HG02973 (cell line): ENCODE measurements at regions not wholly inside any gene's neighbourhood (a gene's known extent, or its start where the extent isn't known, plus 50 kb on each side); places are given as distances from the start of the nearest gene placed in this dataset.
"Not testable (repeated sequence)": the region's sequence is repeated elsewhere in the genome, so short reads cannot be mapped to it uniquely, and the experiment has no call there.

Experiments
- ATAC-seq: cut with Tn5 transposase; IDR thresholded peaks from one replicate; pipeline ENCODE4 v1.9.1; 2021; ENCODE audit warnings: moderate library complexity; ENCODE audit not compliant: unreplicated experiment

DNA sequence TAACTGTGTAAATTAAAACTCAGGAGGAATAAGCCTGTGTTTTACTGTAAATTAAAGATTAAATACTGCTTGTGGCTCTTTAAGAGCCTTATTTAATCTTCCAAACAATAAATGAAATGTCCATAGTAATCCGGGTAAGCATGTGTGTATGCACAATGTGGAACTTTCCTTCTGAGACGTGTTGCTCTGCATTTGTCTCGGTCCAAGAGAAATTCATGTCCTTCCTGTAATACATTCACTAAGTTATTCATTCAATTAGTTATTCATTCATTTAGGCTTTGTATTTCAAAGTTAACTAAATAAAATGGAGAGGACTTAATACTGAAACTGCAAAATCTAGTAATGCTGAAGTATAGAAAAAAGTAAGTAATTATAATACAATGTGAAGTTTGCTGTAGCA, 2728.8 kb downstream of the PCDH7 start:
- ATAC-seq, result no peak

DNA sequence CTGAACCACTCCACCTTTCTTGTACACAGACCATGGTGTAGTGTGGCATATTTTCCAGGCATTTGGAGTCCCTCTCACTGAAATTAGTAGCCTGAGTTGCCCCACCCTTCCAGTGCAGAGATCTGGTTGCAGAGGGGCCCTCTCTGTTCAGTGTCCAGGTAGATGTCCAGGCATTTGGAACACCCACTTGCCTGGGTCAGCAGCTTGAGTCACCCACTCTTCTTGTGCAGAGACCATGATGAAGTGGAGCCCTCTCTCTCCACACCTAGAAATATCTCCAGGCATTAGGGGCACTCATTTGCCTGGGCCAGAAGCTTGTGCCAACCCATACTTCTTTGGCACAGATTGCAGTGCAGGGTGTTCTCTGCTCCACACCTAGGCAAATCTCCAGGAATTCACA, 2733.3 kb downstream of the PCDH7 start:
- no peak for ATAC-seq

DNA sequence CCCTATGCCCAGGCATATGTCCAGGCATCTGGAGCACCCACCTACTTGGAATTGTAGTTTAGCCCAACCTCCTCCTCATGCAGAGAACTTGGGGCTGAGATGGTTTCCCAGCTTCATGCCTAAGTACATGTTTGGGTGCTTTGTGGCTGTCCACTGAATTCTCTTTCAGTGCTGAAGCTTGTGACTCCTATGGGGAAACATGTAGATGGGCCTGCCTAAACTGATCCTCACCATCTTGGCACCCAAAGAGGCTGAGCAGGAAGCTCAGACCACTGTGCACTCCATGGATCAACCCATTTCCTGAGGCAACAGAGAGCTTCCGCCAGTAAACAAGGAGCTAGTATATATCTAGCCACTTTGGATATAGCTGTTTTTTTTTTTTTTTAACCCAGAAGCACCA, 2733.7 kb downstream of the PCDH7 start:
- ATAC-seq, result no peak

DNA sequence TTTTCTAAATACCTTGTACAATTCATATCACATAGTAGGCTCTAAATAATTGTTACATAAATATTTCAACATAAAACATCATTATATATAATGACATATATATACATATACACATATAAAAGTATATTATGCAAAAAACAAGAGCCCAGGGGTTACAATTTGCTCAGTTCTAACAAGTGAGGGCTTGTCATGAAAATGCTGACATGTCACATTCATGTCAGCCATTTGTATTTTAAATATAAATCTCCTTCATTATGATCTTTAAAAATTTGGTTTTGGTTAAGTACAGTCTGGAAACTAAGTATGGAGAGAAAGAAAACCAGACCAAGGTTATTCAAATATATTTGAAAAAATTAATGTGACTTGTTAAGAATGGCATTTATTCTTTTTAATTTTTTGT, 2745.4 kb downstream of the PCDH7 start:
- ATAC-seq, result no peak

DNA sequence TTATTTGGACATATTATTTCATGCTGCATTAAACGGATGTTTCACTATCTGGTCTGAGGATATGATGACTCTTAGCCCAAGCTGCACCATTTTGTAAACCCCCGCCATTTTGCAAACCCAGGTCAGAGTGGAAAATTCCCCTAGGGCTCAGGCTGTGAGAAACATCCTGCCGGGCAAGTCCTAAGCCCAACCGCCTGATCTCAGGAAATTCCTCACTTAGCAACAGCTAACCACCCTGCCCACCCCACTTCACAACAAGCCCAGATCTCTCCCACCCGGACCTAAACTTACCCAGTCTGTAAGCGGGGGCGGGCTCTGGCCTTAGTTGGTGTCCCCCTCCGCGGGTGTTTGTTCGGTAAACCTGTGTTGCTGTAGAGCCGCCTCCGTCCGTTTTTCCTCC, 2747.1 kb downstream of the PCDH7 start:
- no peak for ATAC-seq

DNA sequence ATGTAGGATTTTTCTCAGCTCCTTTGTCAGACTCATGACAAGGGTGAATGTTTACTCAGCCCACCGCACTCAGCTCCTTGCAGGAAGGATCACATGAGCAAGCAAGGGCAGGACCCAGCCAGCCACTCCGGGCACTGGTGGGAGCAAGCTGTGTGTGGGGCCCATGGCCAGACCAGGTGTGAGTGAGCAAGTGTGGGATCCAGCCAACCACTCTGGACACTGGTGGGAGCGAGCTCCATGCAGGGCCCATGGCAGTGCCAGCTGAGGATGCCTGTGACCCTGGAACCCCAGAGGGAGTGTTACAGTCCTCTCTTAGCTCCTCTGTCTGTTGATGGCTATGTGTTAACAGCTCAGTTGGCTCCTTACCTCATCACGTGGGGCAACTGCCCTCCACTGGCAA, 2750.6 kb downstream of the PCDH7 start:
- no peak for ATAC-seq

DNA sequence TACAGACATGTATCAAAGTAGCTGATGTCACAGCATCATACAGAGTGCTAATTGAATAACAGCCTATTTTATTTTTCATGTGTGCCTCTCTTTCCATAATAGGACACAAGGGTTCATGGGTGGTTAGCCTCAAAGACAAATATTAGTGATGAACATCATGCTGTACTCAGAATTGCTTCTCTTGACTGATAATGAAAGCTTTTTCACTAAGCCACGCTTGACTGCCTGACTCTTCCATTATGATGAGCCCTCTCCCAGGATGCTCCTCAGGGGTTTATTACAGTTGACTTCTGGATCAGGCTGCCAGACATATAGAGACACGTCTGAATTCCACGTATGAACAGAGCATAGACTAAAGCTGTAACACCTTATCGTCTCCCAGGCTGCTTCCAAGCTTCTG, 2757.5 kb downstream of the PCDH7 start:
- no peak for ATAC-seq

DNA sequence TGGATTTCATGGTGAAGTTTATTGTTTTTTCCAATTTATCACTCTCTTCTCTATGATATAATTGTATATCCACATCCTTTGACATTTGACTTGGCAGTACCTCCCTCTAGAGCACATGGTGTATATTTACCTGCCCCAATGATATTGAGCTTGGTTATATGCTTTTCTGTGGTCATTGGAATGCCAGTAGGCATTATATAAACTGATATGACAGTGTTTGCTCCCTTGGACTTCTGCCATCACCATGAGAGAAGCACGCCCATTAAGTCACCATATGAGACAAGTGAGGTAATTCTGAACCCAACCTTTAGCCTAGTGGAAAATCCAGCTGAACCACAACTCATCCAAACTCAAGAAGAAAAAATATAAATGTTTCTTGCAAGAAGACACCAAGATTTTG, 2761.5 kb downstream of the ARAP2 start:
- no peak for ATAC-seq

DNA sequence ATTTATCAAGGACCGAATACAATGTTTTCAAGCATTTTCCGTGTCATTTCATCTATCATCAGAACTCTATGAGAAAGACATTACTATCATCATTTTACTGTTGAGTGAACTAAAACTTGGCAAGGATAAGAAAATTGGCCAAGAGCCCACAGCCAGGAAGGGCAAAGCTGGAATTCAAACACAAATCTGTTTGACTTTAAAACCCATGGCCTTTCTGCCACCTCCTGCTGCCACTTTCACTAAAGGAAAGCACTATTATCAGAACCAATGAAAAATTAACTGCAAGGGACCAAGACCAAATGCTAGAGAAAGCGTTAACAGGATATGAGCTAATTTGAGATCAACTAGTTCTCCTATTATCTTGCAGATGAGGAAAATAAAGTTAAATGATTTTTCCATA, 2759.2 kb downstream of the ARAP2 start:
- no peak for ATAC-seq

DNA sequence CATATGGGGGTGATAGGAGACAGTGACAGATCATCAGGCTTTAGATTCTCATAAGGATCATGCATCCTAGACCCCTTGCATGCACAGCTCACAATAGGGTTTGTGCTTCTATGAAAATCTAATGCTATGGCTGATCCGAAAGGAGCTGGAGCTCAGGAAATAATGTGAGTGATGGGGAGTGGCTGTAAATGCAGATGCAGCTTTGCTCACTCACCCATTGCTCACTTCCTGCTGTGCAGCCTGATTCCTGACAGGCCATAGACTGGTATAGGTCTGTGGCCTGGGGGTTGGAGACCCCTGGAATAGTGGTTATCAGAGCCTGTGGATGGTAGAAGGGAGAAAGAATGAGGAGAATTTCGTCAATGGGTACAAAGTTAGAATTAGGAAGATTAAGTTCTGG, 2751.1 kb downstream of the ARAP2 start:
- no peak for ATAC-seq

DNA sequence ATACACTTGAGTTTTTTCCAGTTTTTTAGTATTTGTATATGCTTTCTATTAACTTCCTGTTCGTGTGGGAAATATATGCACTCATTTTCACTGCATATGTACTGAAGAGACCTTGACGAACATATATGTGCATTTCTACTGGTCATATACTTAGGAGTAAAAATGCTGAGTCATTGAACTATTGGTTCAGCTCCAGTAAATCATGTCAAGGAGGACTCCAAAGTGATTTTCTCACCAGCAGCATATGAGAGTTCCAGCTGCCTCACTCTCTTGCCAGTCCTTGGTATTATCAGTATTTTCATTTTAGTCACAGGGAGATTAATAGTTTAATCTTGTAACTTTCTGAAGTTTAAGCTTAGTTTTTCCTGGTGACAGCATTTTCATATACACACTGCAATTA, 2750.2 kb downstream of the ARAP2 start:
- no peak for ATAC-seq

DNA sequence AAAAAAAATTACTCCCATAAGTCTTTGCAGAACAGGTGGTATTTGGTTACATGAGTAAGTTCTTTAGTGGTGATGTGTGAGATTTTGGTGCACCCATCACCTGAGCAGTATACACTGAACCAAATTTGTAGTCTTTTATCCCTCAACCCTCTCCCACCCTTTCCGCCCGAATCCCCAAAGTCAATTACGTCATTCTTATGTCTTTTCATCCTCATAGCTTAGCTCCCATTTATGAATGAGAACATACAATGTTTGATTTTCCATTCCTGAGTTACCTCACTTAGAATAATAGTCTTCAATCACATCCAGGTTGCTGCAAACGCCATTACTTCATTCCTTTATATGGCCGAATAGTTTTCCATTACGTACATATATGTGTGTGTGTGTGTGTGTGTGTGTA, 2742.7 kb downstream of the ARAP2 start:
- ATAC-seq, result not testable (repeated sequence)

DNA sequence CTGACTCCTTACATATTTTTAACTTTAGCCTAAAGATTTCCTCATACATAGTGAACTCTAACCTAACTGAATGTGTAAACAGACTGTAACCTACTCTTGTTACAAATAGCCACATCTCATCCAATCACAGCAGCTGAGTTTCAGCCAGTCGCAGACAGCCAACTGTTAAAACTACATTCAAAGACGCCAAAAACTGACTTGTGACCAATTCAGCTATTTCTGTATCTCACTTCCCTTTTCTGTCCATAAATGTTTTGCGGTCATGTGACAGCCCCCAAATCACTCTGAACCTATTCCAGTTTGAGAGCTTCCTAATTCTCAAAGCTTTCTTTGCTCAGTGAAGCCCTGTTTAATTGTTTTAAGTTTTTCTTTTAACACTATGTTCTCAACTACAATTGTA, 2731.9 kb downstream of the ARAP2 start:
- no peak for ATAC-seq

DNA sequence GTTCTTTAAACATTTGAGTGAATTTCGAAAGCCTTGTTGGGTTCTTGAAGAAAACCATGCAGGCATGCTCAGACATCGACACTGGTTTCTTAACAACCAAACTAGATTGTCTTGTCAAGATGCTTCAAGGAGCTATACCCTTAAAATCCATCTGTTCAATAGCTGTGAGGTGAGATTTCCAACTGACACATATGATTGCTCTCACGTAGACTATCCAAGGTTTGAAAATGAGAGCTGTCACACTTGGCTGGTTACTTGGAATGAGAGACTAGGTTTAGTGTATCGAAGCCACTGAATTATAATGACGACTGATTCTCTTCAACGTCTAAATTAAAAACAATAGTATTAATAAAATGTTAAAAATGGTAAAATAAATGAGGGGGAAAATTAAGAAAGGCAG, 2725.5 kb downstream of the ARAP2 start:
- no peak for ATAC-seq

DNA sequence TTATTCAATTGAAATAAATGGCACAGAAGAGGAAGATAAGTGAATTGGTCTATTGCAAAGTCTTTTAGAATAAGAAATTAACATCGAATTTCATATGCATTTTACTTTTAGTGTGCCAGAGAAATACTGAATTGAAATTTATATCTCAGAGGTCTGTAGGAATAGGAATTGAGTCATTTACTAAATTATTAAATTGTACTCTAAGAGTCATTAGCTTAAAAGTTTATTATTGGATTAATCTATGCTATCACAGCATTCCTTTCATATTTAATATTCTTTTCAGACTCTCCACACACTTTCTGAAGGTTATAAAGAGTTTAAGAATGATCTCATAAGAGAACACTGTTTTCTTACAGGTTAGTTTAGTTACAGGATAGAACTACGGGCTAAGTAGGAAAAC, 2711.5 kb downstream of the ARAP2 start:
- no peak for ATAC-seq

DNA sequence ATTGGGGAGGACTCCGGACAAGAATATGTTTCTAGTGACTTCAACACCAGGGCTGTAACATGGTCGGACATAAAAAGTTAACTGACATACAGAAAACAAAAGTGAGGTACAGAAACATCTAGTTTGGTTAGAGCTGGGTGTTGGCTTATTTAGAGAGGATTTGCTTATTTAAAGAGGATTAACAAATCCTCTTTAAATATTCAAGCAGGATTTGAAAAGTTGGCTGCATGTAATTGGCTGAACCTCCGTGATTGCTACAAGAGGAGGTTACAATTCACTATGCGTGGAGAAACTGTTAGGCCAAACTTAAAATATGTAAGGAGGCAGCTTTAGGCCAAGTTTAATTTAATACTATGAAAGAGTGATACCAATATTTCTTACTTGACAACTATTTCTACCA, 2707.4 kb downstream of the ARAP2 start:
- ATAC-seq, result no peak

DNA sequence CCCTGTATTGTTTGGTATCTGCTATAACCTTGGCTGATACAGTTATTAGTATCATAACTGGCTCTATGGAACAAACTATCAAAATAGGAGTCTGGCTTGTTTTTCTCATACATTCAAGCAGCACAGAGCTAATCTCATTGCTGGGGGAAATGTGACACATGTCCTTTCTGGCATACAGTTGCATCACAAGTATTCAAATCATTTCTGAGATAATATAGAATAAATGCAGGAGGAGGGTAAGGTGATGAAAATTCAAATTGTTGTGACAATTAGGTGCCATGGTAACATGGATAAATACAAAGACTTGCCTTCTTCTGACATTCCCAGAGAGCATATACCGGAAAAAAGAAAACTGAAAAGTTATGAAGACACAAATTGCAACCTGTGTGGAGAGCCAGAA, 2706.8 kb downstream of the ARAP2 start:
- no peak for ATAC-seq

DNA sequence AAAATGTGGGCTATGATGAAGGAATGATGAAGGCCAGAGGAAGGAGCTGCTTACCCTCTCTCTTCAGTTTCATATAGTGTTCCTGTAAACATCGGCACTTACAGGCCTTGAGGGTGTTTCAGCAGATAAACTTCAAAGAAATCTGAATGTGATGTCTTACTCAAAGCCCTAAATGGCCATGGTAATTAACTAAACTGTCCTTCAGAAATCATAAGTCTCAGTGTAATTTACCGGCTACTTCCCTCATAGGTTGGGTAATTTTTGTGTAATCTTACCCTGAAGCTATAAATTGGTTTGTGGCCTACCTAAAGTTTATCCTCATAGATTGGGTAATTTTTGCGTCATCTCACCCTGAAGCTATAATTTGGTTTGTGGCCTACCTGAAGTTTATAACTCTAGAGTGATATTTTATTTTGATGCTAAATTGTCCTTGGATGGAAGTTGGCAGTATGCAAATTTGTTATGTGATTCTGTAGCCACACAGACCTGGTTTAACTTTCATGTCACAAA, 2700.3 kb downstream of the ARAP2 start:
- ATAC-seq, result no peak

DNA sequence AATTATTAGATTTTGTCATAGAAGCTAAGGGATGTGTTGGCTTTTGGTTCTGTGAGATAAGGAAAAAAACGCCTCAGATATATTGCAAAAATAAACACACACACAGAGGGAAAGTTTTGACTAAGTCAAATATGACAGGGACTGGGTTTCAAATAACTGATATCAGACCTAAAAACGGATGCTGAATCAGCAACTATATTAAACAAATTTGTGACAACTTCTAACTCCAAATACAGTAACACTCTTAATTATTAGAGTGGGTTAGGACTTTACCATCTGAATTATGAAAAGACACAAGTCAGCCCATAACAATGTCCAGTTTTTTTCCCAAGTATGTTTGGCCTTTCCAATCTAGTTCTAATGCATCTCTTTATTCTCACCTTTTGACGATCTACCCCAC, 2693.1 kb downstream of the ARAP2 start:
- ATAC-seq, result no peak

DNA sequence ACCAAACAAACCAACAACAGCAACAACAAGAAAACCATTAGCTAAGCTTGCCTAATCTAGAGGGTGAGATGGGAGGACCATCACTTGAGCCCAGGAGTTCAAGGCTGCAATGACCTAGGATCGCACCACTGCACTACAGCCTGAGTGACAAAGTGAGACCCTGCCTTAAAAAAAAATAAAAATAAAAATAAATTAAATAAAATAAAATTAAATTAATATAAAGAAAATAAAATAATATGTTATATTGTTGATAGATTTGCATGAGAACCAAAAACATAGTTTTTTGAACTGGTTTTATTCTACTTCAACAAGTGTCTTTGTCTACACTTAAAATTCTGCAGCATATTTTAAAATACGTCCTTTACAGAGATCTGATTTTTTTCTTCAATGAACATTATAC, 2683.1 kb downstream of the ARAP2 start:
- ATAC-seq, result no peak

DNA sequence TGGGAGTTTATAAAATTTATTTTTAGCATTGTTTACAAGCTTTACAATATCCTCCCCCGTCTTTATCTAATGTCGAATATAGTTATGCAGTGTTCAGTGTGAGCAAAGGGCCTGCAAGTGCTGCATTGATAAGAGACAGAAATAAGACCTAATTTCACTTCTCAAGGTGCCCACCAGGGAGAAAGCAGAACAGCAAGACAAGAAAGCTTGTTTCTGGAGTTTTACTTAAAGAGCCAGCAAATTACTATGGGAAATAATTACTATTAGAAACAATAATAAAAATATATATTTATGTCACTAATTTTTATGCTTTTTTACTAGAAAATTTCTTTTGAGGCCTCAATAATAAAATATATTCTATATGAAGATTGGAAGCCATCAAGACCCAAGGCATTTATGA, 2677.7 kb downstream of the ARAP2 start:
- no peak for ATAC-seq

DNA sequence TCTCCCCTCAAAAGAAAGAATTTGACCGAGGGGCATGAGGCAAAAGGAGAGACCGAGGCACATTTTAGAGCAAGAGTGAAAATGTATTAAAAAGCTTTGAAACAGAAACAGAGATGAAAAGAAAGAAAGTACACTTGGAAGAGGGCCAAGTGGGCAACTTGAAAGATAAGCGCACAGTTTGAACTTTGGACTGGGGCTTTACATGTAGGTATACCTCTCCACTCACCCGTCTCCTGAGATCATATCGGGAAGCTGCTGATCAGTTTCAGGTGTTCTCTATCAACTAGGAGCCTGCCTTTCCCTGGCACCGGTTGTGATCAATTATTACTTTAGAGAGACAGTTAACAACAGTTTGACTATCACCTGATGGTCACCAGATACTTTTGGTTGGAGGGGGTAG, 2666.5 kb downstream of the ARAP2 start:
- ATAC-seq, result no peak

DNA sequence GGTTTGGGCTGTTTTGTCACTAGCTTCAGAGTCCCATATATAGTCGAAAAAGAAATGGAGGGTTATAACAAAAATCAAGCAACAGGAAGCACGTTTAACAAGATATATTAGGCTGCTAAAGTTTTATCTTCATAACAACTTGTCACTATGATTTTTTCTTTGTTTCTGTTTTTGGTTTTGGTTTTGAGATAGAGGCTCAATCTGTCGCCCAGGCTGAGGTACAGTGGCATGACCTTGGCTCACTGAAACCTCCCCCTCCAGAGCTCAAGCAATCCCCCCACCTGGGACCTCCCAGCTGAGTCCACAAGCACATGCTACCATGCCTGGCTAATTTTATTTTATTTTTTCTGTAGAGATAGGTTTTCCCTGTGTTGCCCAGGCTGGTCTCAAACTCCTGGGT, 2664.4 kb downstream of the ARAP2 start:
- no peak for ATAC-seq

DNA sequence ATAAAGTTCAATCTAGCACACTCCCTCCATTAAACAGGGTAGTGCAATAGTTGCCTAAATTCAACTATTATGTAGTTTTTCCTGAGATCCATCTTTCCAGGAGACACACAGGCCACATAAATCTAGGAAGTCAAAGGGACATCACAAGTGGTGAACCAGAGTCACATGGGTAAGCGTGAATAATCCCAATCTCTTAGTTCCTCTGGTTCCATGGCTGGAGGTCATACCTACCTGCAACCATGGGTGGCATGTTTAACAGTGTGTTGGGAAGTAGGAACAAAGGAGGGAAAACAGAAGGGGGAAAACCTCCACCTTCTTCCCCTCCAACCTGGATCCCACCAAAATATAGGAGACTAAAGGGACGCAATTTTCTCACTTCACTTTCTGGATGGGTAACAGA, 2651.6 kb downstream of the ARAP2 start:
- no peak for ATAC-seq
